Fibroblast of skin of right biceps (primary cell): ENCODE measurements at regions not wholly inside any gene's neighbourhood (a gene's known extent, or its start where the extent isn't known, plus 50 kb on each side); places are given as distances from the start of the nearest gene placed in this dataset.
"Not testable (repeated sequence)": the region's sequence is repeated elsewhere in the genome, so short reads cannot be mapped to it uniquely, and the experiment has no call there.

Experiments
- DNase-seq: peaks from one replicate; pipeline ENCODE4 v3.0.0-alpha.2; 2013

DNA sequence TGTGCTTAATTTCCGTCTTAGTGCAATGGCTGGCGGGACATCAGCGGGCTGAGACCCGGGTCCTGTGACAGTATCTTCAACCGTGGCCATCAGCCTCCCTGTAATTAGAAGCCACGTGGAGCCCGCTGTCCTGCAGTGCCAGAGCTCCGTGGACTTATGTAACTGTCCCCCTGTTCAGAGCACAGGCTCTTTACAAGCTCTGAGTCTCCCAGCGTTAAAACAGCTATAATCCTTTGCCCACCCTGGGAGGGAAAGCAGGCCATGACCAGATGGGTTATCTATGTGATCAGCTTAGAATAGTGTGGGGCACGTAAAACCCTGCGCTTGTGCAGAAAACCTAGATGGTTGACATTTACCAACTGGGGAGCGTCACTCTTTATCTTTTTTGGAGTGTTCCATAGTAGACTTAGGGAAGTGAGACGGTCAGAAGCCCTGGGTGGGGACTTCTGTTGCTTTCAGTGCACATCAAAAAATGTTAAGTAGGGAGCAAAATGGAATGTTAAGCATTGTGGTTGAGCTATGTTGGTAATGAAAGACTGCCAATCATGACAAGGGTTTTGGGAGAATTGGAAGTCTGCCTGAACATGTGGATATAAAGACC lies 103.5 kb upstream of the CADM1 start:
- DNase-seq: peak; percentile 88

GRCh38 chr11:115606498-115607220 lies 102.4 kb upstream of the CADM1 start:
- DNase-seq: peak; percentile 87

DNA sequence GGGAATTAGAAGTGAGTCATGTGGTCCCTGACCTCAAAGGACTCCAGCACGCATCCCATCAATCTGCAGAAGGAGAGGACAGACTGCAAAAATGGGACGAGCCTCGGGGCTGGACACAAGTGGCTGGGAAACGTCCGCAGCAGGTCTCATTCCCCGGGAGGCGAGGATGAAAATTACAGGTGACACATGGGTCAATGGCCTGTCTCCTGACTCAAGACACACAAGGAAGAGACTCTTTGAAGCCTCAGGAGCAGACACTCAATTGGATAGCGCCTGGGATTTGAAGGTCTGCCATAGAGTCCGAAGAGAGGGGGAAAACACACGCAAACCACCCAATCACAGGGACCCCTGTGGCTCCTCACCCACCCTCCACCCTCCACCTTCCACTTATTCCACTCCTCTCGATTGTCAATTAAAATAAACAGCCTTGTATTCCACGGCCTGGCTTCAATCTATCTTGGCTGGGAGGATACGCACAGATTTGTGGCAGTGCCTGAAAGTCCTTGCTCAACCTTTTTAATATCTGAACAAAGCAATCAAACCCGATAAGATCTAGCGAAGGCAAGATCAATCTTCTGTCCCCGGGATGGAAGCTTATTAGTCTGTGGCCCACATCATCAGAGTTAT lies 101.8 kb upstream of the CADM1 start:
- DNase-seq: no peak

- not testable (repeated sequence) for DNase-seq
Measured at GRCh38 chr11:115605397-115605796, 101.2 kb upstream of the CADM1 start.

GRCh38 chr11:115599125-115599524 lies 94.9 kb upstream of the CADM1 start:
- no peak for DNase-seq

DNA sequence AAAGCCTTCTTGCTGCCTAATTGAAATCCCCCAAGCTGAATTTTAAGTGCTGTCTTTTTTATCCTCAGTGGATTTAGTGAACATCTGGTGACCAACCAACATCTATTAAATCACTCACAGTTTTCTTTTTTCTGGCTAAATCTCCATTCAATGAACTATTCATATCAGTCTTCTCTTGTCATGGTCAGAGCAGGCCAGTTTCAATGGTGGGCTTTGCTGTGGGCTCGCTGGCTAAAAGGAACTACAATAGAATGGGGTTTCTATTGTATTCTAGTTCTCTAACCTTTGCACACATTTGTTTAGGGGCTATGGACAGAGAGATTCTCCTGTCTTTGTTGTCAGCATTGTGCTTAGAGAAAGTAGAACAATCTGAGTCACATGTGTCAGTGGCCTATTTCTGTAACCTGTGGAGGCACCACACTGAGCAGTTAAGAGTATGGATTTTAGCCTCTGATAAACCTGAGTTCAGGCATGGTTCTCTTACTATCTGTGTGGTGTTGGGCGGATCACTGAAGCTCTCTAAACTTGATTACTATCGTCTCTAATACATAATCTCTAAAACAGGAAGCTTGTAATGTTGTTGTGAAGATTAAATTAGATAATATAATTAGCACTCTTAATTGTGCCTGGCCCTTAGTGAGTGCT lies 94.2 kb upstream of the CADM1 start:
- DNase-seq: no peak

DNA sequence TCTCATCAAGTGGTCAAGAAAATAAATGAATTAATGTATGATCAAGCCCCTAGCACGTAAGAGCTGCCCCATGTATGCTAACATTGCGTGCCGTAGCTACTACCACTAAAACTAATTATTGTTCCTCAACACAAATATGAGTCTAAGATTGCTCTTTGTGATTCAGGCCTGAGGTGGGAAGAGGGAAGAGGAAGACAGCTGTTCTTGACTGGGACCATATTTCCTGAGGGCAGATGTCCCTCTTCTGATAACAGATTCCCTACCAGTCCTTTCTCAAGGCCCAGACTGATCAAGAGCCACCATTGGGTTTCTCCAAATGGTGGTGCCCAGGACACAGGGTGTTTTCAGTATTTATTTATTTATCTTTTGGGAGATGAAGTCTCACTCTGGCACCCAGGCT lies 87.2 kb upstream of the CADM1 start:
- DNase-seq: no peak

GRCh38 chr11:115590254-115590653 lies 86.0 kb upstream of the CADM1 start:
- DNase-seq: no peak

- no peak for DNase-seq
Measured at GRCh38 chr11:115587718-115588342, 83.6 kb upstream of the CADM1 start.

GRCh38 chr11:115585361-115586024 lies 81.3 kb upstream of the CADM1 start:
- DNase-seq: no peak

- peak; percentile 52 for DNase-seq
Measured at GRCh38 chr11:115581871-115582639, 77.8 kb upstream of the CADM1 start.

DNA sequence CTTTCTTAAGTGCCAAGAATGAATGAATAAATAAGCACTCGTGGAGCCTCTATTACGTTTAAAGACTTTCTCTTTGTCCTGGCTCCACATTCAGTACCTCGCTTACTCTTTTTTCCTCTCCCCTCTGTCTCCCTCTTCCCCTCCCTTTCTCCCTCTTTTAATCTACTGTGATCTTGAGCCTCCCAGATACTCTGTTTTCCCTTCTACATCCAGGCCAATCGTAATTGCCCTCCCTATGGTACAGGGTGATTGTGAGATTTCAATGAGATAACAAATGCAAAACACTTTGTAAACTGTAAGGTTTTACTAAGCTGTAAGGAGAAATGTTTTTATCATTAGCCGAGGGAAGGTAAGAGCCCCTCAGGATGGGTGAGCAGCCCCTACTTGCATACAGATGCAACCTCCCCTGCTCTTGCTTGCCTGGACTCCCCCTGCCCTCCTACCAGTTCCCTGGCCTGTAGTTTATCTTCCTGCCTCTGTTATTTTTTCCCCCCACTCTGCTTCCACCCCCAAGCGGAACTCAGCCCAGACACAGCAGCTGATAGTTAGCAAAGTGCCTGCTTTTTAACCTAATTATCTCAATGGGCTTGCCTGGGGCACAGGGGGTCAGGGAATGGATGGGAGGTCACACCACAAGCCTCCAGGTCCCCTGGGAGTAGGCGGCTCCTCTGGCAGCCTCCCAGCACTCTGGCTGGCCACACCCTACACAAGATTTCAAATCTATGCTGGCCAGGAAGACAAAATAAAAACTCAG lies 76.9 kb upstream of the CADM1 start:
- peak; percentile 4 for DNase-seq

DNA sequence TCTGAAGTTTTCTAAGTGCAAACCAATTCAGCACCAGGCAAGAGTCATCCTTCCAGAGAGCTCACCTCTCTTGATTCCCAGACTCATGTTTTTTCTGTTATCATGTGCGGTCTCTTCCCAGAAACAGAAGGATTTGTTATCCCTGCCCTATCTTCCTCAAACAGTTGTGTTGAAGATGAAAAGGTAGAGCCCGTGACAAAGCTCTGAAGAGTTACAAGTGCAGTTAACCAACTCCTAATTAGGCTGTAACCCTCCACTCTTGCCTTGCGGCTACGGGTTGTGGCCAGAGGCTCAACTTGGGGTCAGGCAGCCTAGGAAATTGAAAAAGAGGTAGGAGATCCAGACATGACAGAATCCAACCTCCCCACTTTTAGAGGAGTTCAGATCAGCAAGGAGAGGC lies 76.2 kb upstream of the CADM1 start:
- no peak for DNase-seq

- DNase-seq: no peak
Measured at GRCh38 chr11:115579181-115579825, 75.1 kb upstream of the CADM1 start.

DNA sequence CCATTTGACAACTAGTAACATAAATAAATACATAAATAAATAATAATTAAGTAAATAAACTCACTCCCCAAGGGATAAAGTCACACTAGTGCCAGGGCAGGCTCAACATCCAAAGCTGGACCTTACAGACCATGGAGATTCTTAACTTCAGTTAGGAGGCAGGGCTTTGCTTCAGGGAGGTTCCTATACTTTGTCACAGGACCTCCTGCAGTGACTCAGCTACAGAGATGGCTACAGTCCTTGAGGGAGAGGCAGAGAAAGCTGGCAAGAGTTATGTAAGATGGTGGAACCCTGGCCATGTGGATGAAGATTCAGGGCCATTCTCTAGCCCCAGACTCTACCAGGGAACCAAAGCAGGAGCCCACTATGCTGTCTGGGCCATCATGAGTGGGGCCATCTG lies 74.1 kb upstream of the CADM1 start:
- DNase-seq: no peak

DNA sequence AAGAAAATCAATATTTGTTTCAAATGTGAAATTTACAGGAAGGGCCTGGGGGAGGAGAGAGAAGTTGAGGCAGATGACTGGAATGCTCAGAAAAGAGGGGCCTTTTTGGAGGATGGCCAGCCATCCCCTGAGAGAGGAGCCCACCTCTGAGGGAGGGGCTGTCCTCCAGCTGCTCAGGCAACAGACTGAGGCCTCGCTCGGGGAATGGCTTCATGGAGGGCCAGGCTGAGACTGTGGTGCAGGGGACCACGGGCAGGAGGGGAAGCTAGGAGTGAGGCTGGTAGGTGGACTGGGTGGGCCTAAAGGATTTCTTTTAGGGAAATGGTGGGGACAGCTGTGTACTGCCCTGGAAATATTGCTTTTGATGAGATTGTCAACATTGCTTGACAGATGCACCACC lies 73.5 kb upstream of the CADM1 start:
- DNase-seq: no peak

DNA sequence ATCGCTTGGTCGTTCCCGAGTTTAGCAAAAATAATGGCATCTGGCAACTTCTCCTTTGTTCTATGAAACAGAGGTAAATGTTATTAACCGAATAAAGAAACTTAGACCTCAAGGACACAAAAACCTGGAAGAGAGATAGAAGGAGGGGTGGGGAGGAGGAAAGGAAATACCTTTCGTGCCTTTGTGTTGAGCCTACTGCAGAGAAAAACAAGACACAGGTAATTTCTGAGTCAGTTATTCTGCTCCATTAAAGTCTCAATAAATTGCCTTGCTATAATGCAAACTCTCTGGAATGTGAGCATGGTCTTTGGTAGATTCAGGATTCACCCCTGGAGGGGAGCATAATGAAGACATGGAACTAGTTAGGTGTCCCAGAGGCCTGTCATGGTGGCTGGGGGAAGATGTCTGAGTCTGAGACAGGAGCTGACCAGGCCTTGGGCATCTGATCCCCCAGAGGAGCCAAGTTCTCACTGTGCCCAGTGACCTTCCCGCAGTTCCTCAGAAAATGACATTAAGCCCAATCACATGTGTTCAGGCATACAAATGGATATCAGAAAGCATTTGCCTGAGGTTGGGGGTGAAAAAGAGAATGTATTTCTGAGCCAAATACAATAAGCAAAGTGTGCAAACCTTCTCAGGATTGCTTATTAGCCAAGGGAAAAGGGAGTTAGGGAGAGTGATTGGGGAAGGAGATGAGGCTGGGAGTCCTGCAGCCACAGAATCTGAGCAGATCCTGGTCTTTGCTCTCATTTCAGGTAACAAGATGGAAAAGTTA lies 72.6 kb upstream of the CADM1 start:
- no peak for DNase-seq

DNA sequence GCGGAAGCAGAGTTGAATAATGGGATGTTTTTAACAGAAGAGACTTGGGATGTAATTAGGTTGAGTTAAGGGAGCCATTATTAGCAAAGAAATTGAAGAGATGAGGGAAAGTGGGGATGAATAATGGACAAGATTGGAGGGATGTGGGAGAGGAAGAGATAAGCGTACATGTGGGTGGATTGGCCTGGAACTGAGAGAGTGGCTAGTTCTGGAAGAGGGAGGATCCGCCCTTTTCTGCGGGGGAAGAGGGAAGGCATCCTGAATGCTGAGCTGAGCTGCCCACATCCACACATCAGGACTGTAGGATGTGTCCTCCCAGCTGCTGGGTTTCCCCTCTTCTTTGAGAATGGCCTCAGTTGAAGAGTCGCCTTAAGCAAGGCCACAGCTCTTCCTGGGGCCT lies 68.3 kb upstream of the CADM1 start:
- DNase-seq: no peak

DNA sequence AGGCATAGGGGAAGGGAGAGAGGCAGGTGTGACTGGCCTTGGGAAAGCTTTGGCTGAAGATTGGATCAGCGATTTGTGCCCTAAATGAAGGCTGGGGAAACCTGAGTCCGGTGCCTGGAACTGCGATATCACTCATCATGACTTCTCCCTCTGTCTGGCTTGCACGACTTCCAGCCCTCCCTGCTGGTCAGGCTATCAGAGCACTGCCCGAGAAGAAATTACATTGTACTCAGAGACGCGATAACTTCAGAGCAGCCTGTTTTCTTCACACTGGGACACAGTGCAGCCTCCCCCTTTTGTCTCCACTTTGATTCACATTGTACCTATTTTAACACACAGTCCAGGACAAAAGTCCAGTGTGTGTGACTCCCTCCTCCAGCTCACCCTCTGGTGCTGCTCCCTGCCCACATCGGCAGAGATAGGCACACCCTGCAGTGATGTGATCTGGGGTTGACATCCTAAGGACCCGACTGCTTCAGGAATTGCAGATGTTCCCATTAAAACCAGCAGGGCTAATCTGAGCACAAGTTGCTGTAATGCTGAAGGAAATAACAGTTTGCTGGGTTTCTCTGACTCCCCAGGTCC lies 62.1 kb upstream of the CADM1 start:
- DNase-seq: no peak

- DNase-seq: no peak
Measured at GRCh38 chr11:115564851-115565250, 60.6 kb upstream of the CADM1 start.
